COLO668 (cell line): ENCODE measurements at regions not wholly inside any gene's neighbourhood (a gene's known extent, or its start where the extent isn't known, plus 50 kb on each side); places are given as distances from the start of the nearest gene placed in this dataset.

ENCODE experiments used
- DNase-seq: peaks from one replicate; lab custom pipeline; 2025; ENCODE audit not compliant: unreplicated experiment; lab: John Stamatoyannopoulos, UW

DNA sequence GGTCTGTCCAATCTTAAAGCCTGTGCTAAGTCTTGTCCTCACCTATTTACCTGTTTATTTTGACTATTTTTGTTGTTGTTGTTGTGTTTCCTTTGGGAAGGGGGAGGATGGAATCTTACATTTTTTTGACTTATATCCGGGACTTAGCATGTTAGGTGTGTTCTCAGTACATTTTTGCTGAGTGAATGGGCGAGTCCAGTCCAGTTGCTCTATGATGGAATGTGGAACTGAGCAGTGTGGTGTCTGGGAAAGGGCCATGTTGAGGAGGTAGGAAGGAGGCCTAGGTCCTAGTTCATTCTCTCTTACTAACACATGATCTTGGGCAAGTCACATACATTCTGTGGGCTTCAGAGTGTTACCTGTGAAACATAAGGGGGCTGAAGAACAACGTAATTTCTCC is 80.9 kb upstream of the SLC38A2 start:
- no peak for DNase-seq

DNA sequence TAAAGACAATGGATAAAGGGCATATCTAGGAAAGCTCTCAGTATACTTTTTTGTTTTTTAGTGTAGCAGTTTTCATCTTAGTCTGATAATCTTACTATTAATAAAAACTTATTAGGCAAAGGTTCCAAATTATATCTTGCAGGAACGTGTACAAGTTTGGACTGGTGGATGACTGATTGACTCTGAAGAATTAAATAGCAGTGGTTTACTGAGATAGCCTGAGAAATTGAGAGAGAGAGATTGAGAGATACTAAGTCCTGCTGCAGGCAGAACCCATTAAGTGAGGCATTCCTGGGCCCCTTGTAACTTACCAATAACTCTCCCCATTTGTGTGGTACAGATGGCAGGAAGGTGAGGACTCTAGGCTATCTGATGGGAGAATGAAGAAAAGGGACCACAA is 80.2 kb upstream of the SLC38A2 start:
- DNase-seq: no peak

DNA sequence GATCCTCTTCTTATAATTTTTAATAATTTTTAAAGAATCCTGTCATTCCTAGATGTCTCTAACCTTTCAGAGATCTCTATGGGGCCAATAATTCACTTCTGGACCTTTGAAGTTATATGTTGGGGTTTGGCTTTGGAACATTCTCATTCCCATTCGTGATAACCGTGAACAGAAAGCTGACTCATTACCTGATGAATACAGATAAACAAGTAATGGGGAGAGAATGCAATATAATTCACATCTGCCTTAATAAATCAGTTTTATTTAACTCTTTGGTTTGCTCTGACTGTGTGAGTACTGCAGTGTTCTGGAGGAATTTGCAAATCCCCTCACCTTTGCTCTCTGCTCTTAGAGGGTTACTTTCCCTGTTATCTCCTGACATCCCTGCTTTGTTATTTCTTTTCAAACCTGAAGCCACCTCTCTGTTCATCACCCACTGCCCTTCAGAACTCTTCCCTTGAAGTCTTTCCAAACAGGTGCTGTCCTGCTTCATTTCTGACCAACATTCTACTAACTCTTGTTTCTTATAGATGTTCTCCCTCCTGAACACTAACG is 79.6 kb upstream of the SLC38A2 start:
- DNase-seq: no peak

- DNase-seq: no peak
Observed at GRCh38 chr12:46451276-46452021, 78.9 kb upstream of the SLC38A2 start.

DNA sequence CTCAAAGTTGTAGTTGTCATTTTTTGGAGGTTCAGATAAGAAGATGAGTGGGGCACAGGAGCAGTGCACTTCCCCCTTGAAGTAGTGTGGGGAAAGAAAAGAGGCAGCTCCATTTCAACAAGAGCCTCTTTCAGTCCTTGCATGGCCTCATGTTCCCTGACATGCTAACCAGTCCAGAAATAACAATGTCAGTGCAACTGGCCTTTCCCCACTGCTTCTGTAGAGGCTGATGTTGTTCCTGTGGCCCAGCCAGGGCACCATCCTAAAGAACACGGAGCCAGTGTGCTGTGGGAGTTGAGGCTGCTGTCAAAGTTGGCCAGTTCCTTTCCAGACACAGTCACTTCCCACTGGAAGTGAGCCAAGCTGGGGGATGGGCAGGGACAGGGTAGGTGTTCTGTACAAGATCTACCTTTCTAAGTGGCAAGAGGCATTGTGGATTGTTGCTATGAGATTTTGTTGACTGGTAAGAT is 77.7 kb upstream of the SLC38A2 start:
- no peak for DNase-seq

GRCh38 chr12:46449856-46450255 is 77.3 kb upstream of the SLC38A2 start:
- DNase-seq: no peak

- DNase-seq: no peak
Observed at GRCh38 chr12:46449316-46449715, 76.7 kb upstream of the SLC38A2 start.

- no peak for DNase-seq
Observed at GRCh38 chr12:46446645-46447044, 74.1 kb upstream of the SLC38A2 start.

DNA sequence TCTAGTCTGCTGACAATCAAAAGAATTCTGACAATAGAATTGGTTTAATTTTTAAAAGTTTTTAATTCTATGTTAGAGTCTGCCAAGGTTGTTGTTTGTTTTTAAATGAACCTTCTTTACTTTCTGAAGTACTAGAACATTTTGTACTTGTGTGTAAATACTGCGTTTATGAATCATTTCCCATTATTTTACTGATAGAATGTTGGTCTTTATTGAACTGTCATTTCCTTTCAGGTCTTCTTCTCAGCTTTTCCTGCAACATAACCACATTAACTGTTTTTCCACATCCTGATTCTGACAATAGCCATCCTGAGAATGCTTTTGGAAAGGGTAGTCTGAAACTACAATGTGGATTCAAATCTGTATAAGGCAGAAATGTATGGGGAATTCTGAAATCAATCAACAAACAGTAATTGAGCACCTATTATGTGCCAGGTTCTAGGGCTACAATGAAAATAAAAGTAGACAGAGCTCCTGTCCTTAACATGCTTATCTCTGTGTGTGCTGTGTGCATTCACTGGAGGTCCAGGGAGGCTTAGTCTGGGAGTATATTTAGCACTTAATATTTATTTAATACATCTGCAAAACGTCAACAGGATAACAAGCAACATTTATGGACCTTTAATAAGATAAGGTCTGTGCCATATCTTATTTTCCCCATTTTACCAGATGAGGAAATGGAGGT is 73.1 kb upstream of the SLC38A2 start:
- DNase-seq: no peak

- DNase-seq: no peak
Observed at GRCh38 chr12:46445093-46445492, 72.5 kb upstream of the SLC38A2 start.

- no peak for DNase-seq
Observed at GRCh38 chr12:46443594-46444263, 71.2 kb upstream of the SLC38A2 start.

- DNase-seq: no peak
Observed at GRCh38 chr12:46442738-46443137, 70.2 kb upstream of the SLC38A2 start.

- DNase-seq: no peak
Observed at GRCh38 chr12:46442239-46442638, 69.7 kb upstream of the SLC38A2 start.

DNA sequence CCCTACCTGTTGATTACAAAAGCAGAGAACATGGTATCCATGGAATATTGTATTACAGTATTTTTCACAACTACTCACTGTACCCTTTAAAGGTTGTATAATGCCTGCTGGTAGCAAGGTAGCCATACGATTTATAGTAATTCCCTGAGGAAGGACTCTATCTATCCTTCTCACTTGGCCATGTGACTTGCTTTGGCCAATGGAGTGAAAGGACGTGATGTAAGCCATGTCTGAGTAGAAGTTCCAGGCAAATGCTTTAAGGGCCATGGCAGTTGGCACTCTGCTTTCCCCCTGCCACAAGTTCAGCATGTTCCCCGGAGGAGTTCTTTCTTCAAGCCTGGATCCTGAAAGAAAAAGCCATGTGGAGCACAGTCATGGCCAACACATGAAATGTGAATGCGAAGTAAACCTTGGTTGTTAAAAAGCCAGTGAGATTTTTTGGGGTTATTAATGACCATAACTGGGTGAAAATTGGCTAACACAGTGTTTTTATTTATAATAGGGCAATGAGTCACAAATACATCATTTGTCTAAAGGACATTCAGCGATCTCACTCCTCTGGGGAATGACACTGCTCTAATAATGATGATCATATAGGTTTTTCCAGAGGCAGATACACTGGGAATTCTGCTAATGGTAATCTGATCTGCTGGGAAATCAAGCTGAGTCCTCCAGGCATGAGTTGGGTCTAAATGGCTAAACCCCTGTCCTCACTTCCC is 67.4 kb upstream of the SLC38A2 start:
- DNase-seq: no peak

DNA sequence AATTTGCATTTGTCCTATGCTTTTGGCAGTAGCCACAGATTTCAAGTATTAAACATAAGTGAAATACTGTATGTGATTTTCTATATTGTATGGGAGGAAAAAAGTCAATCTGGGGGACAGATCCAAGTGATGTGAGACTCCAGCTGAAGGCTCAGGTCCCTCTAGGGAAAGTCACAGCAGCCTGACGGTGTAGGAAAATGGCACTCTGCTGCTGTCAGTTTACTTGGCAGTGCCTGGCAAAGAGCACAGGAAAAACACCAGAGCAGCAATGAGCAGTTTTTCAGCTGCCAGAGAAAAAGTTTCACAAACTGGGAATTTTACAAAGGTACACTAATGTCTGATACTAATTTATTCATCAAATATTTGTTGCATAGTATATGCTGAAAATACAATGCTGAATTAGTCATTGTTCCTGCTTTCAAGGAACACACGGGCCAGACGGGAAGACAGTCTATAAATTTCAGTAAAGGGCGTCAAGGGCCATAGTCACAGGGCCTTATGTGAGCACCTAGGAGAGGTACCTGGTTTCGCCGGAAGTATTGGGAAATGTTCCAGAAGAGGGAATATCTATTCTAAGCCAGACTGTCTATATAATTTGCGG is 66.2 kb upstream of the SLC38A2 start:
- no peak for DNase-seq

DNA sequence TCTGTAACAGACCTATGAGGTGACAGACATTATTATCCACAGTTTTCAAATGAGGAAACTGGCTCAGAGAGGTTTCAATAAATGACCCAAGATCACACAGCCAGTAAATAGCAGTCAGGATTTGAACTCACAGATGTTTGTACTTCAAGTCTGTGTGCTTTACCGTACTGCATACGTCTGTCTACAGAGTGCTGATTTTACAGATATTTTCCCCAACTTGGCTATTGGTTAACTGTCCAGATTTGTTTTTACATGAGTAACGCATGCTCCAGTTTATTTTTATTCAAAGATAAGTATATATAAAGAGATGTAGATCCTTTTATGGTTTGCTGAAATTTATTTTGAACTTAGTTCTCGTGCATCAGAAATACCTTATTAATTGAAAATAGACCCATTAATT is 65.7 kb upstream of the SLC38A2 start:
- no peak for DNase-seq

DNA sequence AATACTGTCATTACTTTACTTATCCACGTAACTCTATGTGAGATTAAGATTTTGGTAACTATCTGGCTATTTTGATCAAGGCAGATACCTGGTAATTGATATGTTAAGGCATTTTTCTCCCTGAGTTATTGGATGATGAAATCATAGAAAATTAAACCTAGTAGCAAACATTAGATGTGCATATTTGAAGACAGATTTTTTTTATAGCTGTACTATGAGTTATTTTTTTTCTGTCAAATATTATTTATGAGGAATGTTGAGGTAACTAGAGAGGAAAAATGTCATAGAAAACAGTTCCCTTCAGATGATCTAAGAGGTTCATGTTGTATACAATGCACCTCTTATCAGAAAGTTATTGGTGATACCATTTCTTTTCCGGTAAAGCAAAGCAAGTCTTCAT is 64.9 kb upstream of the SLC38A2 start:
- no peak for DNase-seq

DNA sequence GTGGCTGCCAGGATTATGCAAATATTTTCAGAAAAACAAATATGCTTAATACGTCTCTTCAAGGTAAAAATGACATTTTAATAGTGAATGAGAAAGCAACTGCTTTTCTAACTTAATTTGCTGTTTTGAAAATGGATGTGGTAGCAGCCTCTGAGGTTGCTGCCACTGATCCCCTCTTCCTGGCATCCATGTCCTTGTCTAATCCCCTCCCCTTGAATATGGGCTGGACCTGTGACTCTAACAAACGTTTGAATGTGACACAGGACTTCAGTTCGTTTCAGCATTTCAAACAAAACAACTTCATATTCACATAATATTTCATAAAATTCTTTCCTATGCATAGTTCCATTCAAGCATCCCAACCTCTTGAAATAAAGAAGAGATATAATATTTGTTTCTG is 64.2 kb upstream of the SLC38A2 start:
- no peak for DNase-seq

- DNase-seq: no peak
Observed at GRCh38 chr12:46435625-46436024, 63.1 kb upstream of the SLC38A2 start.

DNA sequence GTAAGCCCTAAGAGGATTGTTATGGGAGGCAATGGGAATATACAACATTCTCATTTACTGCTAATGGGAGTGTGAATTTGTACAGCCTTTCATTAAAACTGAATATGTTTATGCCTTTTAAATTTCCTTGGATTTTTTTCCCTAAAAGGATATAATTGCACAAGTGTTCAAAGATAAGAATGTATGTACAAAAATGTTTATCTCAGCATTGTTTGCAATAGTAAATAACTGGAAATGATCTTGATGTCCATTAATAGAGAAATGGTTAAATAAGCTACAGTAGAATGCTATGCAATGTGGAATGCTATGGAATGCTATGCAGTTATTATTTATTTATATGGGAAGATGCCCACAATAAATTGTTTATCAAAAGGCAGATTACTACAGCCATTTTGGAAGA is 62.5 kb upstream of the SLC38A2 start:
- no peak for DNase-seq

DNA sequence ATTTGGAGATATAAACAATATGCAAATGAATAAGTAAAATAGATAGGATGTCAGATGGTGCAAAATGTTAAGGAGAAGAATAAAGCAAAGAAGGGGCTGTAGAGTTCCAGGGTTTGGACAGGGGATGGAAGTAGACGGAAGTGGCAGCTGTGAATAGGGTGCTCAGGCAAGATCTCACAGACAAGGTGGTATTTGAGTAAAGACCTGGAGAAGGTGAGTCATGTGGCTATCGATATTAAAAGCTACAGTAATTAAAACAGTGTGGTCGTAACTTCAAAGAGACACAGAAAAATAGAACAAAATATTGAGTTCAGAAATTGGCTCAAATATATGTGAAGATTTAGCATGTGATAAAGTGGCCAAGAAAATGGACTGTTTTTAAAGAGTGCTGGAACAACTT is 61.3 kb upstream of the SLC38A2 start:
- DNase-seq: no peak
